CD4-positive, alpha-beta T cell treated with Interleukin-15 for 4 hours (primary cell): ENCODE measurements at regions not wholly inside any gene's neighbourhood (a gene's known extent, or its start where the extent isn't known, plus 50 kb on each side); places are given as distances from the start of the nearest gene placed in this dataset.
"Not testable (repeated sequence)": the region's sequence is repeated elsewhere in the genome, so short reads cannot be mapped to it uniquely, and the experiment has no call there.

Experiments
- DNase-seq: peaks from one replicate; pipeline ENCODE4 v3.0.0-alpha.2; 2020; ENCODE audit warnings: low spot score

DNA sequence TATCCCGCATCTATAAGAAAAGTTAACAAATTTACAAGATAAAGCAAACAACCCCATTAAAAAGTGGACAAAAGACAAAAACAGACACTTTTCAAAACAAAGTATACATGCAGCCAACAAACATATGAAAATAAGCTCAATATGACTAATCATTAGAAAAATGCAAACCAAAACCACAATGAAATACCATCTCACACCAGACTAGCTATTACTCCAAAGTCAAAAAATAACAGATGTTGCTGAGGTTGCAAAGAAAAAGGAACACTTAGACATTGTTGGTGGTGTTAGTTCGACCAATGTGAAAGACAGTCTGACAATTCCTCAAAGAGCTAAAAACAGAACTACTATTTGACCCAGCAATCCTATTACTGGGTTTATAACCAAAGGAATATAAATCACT, 968.6 kb upstream of the USP15 start:
- DNase-seq: no peak

- not testable (repeated sequence) for DNase-seq
Observed at GRCh38 chr12:61294011-61294410, 966.2 kb upstream of the USP15 start.

- no peak for DNase-seq
Observed at GRCh38 chr12:61301817-61302216, 958.4 kb upstream of the USP15 start.

- DNase-seq: no peak
Observed at GRCh38 chr12:61302282-61302681, 957.9 kb upstream of the USP15 start.

GRCh38 chr12:61308220-61308619, 952.0 kb upstream of the USP15 start:
- DNase-seq: no peak

- no peak for DNase-seq
Observed at GRCh38 chr12:61311413-61311812, 948.8 kb upstream of the USP15 start.

- no peak for DNase-seq
Observed at GRCh38 chr12:61348871-61349270, 911.3 kb upstream of the USP15 start.

GRCh38 chr12:61355105-61355504, 905.1 kb upstream of the USP15 start:
- DNase-seq: no peak

GRCh38 chr12:61356485-61356884, 903.7 kb upstream of the USP15 start:
- no peak for DNase-seq

GRCh38 chr12:61357496-61357895, 902.7 kb upstream of the USP15 start:
- no peak for DNase-seq

DNA sequence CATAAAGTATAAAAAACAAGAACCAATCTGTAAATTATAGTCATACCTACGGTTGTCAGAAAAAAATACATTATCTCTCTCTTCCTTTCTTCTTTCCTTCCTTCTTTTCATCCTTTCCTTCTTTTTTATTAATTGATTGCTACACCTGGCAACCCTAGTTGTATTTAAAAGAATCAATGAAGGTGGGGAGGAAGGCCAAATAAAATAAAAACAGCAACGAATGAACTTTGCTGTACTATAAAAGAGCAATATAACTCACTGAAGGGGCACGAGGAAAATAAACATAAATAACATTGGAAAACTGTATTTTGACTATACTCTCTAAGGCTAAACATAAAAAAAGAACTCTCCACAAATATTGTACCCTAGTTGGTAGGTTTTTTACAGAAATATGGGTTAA, 898.2 kb upstream of the USP15 start:
- DNase-seq: no peak

- no peak for DNase-seq
Observed at GRCh38 chr12:61365001-61365400, 895.2 kb upstream of the USP15 start.

DNA sequence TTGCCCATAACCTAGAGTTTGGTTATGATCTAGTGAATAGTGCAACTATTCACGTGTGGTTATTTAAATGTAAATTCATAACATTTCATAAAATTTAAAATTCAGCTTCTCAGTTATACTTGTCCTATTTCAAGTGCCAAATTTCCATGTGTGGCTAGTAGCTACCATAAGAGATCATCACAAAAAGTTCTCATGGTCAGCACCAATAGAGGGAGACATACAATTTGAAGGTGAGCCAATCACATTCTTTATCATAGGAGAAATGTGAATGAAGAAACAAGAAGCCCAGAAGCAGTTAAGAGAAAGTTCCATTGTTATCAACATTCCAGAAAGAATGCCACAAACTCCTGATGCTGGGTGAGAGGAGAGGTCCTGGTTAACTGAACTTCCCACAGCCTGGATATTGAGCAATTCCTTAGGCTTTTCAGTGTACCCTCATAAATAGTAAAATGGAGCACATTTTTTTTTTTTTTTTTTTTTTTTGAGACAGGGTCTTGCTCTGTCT, 892.9 kb upstream of the USP15 start:
- no peak for DNase-seq

- DNase-seq: no peak
Observed at GRCh38 chr12:61369241-61369910, 890.8 kb upstream of the USP15 start.

GRCh38 chr12:61384511-61384910, 875.7 kb upstream of the USP15 start:
- no peak for DNase-seq

DNA sequence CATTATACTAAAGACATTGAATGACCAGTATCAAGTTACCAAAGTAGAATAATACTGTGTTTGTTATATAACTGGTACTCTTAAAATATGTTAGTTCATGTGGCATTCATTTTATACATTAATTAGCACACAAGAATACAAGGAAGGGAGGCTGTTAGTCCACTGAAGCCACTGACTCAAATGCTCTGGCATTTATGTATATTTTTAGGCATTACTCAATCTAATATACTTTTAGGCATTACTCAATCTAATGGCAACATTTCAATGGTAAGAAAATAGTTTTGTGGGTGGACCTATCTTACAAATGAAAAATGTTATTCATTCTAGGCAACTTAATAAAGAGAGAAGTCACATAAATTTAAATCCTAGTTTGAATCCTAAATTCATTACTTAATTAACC, 874.4 kb upstream of the USP15 start:
- DNase-seq: no peak

DNA sequence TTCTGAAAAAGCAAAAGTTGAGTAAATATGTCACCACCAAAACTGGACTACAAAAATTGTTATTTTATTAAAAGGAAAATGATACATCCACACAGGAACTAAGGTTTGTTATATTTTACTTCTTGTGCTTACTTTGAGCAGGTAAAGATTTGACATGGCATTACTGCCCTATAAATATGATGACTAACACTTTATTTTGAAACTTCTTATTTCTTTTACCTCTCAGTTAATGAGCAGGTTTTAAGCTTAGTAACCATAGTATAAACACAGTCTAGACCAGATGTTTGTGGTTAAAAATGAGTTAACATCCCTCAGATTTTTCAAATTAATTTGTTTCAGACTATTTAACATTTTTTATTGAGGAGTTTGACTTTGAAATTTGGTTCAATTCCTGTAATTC, 862.5 kb upstream of the USP15 start:
- no peak for DNase-seq

DNA sequence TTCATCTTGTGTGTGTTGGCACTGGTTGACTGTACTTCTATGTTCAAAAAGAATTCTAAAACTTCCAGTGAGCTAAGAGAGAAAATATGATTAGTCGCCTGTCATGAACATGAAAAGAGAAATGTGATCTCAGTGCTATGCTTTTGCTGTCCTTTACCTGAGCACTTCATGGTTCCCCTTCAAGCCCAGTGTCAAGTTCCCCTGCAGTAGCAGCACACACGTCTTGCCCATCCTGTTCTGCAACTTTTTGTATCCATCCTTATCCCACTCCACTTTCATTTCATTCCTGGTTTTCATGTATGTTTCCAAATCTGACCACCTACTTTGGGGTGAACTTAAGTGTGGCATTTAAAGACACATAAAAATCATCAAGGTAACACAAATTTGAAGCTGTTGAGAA, 848.0 kb upstream of the USP15 start:
- no peak for DNase-seq

GRCh38 chr12:61414470-61414869, 845.7 kb upstream of the USP15 start:
- DNase-seq: no peak

DNA sequence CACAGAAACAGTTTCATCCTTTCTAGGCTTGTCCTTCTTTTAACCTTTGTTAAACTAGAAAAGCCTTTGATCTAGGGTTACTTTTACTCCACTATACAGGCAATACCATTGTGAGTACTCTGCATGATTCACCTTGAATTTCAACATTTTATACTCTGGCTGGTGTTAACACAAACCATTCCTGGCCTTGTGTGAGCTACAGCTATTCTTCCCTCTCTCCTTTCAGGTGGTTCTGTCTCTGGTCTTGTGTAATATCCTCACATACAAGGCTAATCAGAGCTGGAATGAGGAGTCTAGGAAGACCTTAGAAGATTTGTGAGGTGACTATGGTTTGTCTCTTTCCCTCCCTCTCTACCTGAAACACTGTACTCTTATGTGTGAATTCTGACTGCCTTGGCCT, 837.4 kb upstream of the USP15 start:
- no peak for DNase-seq

DNA sequence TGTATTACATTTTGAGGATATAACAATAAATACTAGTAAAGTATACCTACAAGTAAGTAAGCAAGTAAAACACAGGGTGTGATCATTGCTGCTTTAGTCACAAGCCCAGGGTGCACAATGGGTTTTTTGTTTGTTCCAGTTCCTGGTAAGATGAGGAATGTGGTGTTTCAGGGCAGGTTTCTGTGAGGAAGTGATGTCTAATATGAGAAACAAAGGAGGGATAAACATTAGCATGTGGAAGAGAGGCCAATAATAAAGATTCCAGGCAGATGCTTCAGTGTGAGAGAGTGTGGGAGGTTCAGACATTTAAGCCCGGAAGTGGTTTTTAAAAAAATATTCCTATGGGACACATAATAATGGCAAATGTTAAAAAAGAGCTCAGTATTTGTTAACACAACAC, 808.1 kb upstream of the USP15 start:
- DNase-seq: no peak

GRCh38 chr12:61487728-61488127, 772.5 kb upstream of the USP15 start:
- no peak for DNase-seq

GRCh38 chr12:61490526-61491498, 769.4 kb upstream of the USP15 start:
- DNase-seq: no peak
